GM12878 (cell line): ENCODE measurements at regions not wholly inside any gene's neighbourhood (a gene's known extent, or its start where the extent isn't known, plus 50 kb on each side); places are given as distances from the start of the nearest gene placed in this dataset.
A peak's percentile ranks its signal among the peaks of the same experiment; 100 is the strongest.

Source experiments
- ATAC-seq: fragments of 200-7000 bp; cut with Tn5 transposase; 3 replicates; pipeline ENCODE4 v1.9.1; 2020; ENCODE audit warnings: mild to moderate bottlenecking, moderate library complexity
- BruUV-seq: library from RNA; stranded (reverse); fragments of 400-500 nt; replicated peaks from 2 replicates; lab custom pipeline; 2021; lab: Mats Ljungman, UMichigan
- CTCF ChIA-PET: fragments of 300-600 bp; sonication (Branson Sonifier 250); formaldehyde crosslinking; extraction: SDS; loops from one replicate; lab custom pipeline; 2021; ENCODE audit warnings: inconsistent platforms; lab: Yijun Ruan, JAX
- POLR2A ChIA-PET: fragments of 350-600 bp; formaldehyde crosslinking; extraction: SDS; loops from one replicate; lab custom pipeline; 2021; ENCODE audit warnings: inconsistent platforms; lab: Charles Lee
- RAD21 ChIA-PET: fragments of 300-600 bp; sonication (Branson Sonifier 250); formaldehyde crosslinking; loops from one replicate; lab custom pipeline; 2023; ENCODE audit warnings: antibody characterized with exemption; ENCODE audit not compliant: unreplicated experiment; lab: Charles Lee
- SMC1A ChIA-PET: fragments of 300-600 bp; sonication (Branson Sonifier 250); formaldehyde crosslinking; loops from one replicate; lab custom pipeline; 2023; ENCODE audit not compliant: unreplicated experiment, uncharacterized antibody; lab: Charles Lee
- DNase-seq: peaks from one replicate; pipeline ENCODE4 v3.0.0-alpha.2; 2011; ENCODE audit warnings: low read depth, low spot score
- FAIRE-seq: peaks from 3 replicates; lab custom pipeline; 2011; peaks lifted over from hg19 to GRCh38; lab: Jason Lieb, UNC
- H2AFZ ChIP-seq: 2 replicates; pipeline ENCODE4 v1.6.0; 2011; ENCODE audit warnings: low read depth, low read length, control low read depth; ENCODE audit not compliant: control insufficient read depth
- H3K27ac ChIP-seq: 2 replicates; pipeline ENCODE4 v1.5.1; 2011; ENCODE audit warnings: control low read depth; ENCODE audit not compliant: control insufficient read depth, insufficient read depth
- H3K27me3 ChIP-seq, 2 experiments: replicated peaks in 1 of 2; 2 replicates each; pipeline versions ENCODE4 v1.6.0 to v1.6.1; 2011; ENCODE audit warnings: low read length in 1 of 2; ENCODE audit not compliant: control insufficient read depth in 2 of 2, insufficient read depth in 2 of 2
- H3K36me3 ChIP-seq, 2 experiments: 2 replicates each; pipeline ENCODE4 v1.5.1; 2011; ENCODE audit warnings: low read length in 1 of 2; ENCODE audit not compliant: control insufficient read depth in 2 of 2, insufficient read depth in 2 of 2
- H3K4me1 ChIP-seq: 2 replicates; pipeline ENCODE4 v1.6.1; 2011; ENCODE audit warnings: mild to moderate bottlenecking, low read length, moderate library complexity, mixed read lengths; ENCODE audit not compliant: control insufficient read depth, insufficient read depth
- H3K4me2 ChIP-seq: 2 replicates; pipeline ENCODE4 v1.6.0; 2011; ENCODE audit warnings: control low read depth; ENCODE audit not compliant: control insufficient read depth, insufficient read depth
- H3K4me3 ChIP-seq: fragments of 200-600 bp; sonication (generic); 2 replicates; pipeline ENCODE4 v1.5.1; 2016
- H3K79me2 ChIP-seq: 2 replicates; pipeline ENCODE4 v1.6.0; 2011; ENCODE audit warnings: low read length; ENCODE audit not compliant: control insufficient read depth, insufficient read depth
- H3K9ac ChIP-seq: 2 replicates; pipeline ENCODE4 v1.8.0; 2011; ENCODE audit warnings: low read length, control low read depth, mixed read lengths; ENCODE audit not compliant: control insufficient read depth, insufficient read depth
- H3K9me3 ChIP-seq: replicated peaks from 3 replicates; pipeline ENCODE4 v1.5.1; 2011; ENCODE audit warnings: mild to moderate bottlenecking, low read length; ENCODE audit not compliant: control insufficient read depth, insufficient read depth
- H4K20me1 ChIP-seq: 2 replicates; pipeline ENCODE4 v1.6.0; 2011; ENCODE audit not compliant: control insufficient read depth, insufficient read depth
- EED ChIP-seq: sonication (generic); IDR thresholded peaks from 2 replicates; pipeline ENCODE4 v1.6.1; 2016; ENCODE audit warnings: antibody characterized with exemption, low read depth
- IKZF1 ChIP-seq: fragments of 450-650 bp; conservative IDR thresholded peaks from 2 replicates; pipeline ENCODE4 v1.6.1; 2017; ENCODE audit warnings: antibody characterized with exemption, mild to moderate bottlenecking
- MEF2A ChIP-seq: IDR thresholded peaks from 2 replicates; pipeline ENCODE4 v1.6.1; 2011; ENCODE audit warnings: low read depth, mild to moderate bottlenecking, low read length, moderate library complexity; ENCODE audit not compliant: insufficient read depth
- NR2C1 ChIP-seq: fragments of 450-650 bp; IDR thresholded peaks from 2 replicates; pipeline ENCODE4 v1.6.1; 2017; ENCODE audit warnings: antibody characterized with exemption, mild to moderate bottlenecking, moderate library complexity
- PAX5 ChIP-seq: IDR thresholded peaks from 2 replicates; pipeline ENCODE4 v1.6.1; 2011; ENCODE audit warnings: low read depth, low read length, borderline replicate concordance
- RAD21 ChIP-seq: IDR thresholded peaks from 2 replicates; pipeline ENCODE4 v1.6.1; 2011; ENCODE audit warnings: mild to moderate bottlenecking, low read depth, low read length, moderate library complexity; ENCODE audit not compliant: insufficient read depth
- SMC3 ChIP-seq: IDR thresholded peaks from 2 replicates; pipeline ENCODE4 v1.6.1; 2011; ENCODE audit warnings: low read length, improper control_type of control experiment, borderline replicate concordance
- ZBTB4 ChIP-seq: fragments of 450-650 bp; formaldehyde crosslinking; IDR thresholded peaks from 2 replicates; pipeline ENCODE4 v1.4.0; 2022; ENCODE audit warnings: mild to moderate bottlenecking, moderate library complexity
- ZZZ3 ChIP-seq: IDR thresholded peaks from 2 replicates; pipeline ENCODE4 v1.6.1; 2011; ENCODE audit warnings: low read depth; ENCODE audit not compliant: control insufficient read depth, insufficient read length
- WGBS: methylation state at CpG from one replicate; pipeline ENCODE4 v1.1.6; 2016; ENCODE audit warnings: low lambda C conversion rate; ENCODE audit not compliant: insufficient replicate concordance, insufficient coverage; ENCODE audit errors: missing lambda C conversion rate; 5-methylcytosine and 5-hydroxymethylcytosine counted together
- in situ Hi-C: fragments of 300-500 bp; cut with MboI; formaldehyde crosslinking; loops from 9 replicates; pipeline ENCODE4 v1.14.3; 2018; ENCODE audit warnings: mixed read lengths
- intact Hi-C: fragments of 100-400 bp; cut with micrococcal nuclease; formaldehyde crosslinking; loops from one replicate; pipeline ENCODE4 v1.14.2; 2022; ENCODE audit not compliant: unreplicated experiment

- TF ChIP-seq ZZZ3, result peak; percentile 54
- no peak for TF ChIP-seq MEF2A
- Histone ChIP-seq H2AFZ (no peak overlapping the region), H3K4me1 (no peaks in the 10 kb centered on the region; the same call in 1 of the 2 replicates), H3K36me3 (no peaks in the 10 kb centered on the region), H3K27me3 (no peaks in the 10 kb centered on the region), H3K4me2 (no peak overlapping the region), H3K9ac (no peak overlapping the region), H3K4me3 (no peak overlapping the region), H3K27ac (no peak overlapping the region), H3K9me3 (no peaks in the 10 kb centered on the region; the same call in 2 of the 3 replicates), H4K20me1 (no peaks in the 10 kb centered on the region), H3K79me2 (no peaks in the 10 kb centered on the region)
- no peak for ATAC-seq
- no peak for DNase-seq
- no peak for FAIRE-seq
- RAD21 ChIA-PET, result interaction anchor here (0.7 to 11.5 kb wide), 29 partner anchors 8 to 1279 kb away, joined by 3 to 407 read pairs (median 3); no protein-coding TSS in a partner anchor
- 29% methylated on average over 12 of the region's 13 CpGs for WGBS
- POLR2A ChIA-PET, result interaction anchor here (0.6 to 1.3 kb wide), 3 partner anchors 17 to 64 kb away, joined by 3 to 4 read pairs (median 3); no protein-coding TSS in a partner anchor
- in situ Hi-C loops, result loop anchor here (25.0 kb wide), 1 partner anchor 1125 kb away; the partner anchor contains the start of gene BCL11B
- CTCF ChIA-PET, result interaction anchor here (0.5 to 10.8 kb wide), 26 partner anchors 17 to 1155 kb away, joined by 3 to 158 read pairs (median 4); no protein-coding TSS in a partner anchor
- intact Hi-C loops, result loop anchor here (2.0 kb wide), 1 partner anchor 1129 kb away; no protein-coding TSS in a partner anchor
- SMC1A ChIA-PET, result interaction anchor here (0.5 to 18.4 kb wide), 25 partner anchors 8 to 1279 kb away, joined by 3 to 461 read pairs (median 4); no protein-coding TSS in a partner anchor
- BruUV-seq, result no TSS peak
Measured at GRCh38 chr14:98137131-98138025, 1134.6 kb downstream of the BCL11B start.

GRCh38 chr14:98138666-98139065 is 1133.3 kb downstream of the BCL11B start:
- Histone ChIP-seq H3K27me3 (no peaks in the 10 kb centered on the region), H3K27ac (no peak overlapping the region), H4K20me1 (no peaks in the 10 kb centered on the region), H3K4me3 (no peak overlapping the region), H3K4me2 (no peak overlapping the region), H3K36me3 (no peaks in the 10 kb centered on the region), H2AFZ (no peak overlapping the region), H3K9ac (no peak overlapping the region), H3K79me2 (no peaks in the 10 kb centered on the region), H3K9me3 (no peaks in the 10 kb centered on the region; the same call in 2 of the 3 replicates), H3K4me1 (no peaks in the 10 kb centered on the region; the same call in 1 of the 2 replicates)
- in situ Hi-C loops (loop anchor here (25.0 kb wide), 1 partner anchor 1124 kb away; the partner anchor contains the start of gene BCL11B), intact Hi-C loops (loop anchor here (2.0 kb wide), 1 partner anchor 1128 kb away; no protein-coding TSS in a partner anchor)
- ChIA-PET RAD21 (interaction anchor here (0.6 to 11.5 kb wide), 23 partner anchors 9 to 1126 kb away, joined by 3 to 407 read pairs (median 4); no protein-coding TSS in a partner anchor), SMC1A (interaction anchor here (0.6 to 18.4 kb wide), 27 partner anchors 9 to 1276 kb away, joined by 3 to 461 read pairs (median 6); no protein-coding TSS in a partner anchor), CTCF (interaction anchor here (0.6 to 10.8 kb wide), 26 partner anchors 10 to 1277 kb away, joined by 3 to 158 read pairs (median 5); no protein-coding TSS in a partner anchor), POLR2A (interaction anchor here (0.7 to 2.5 kb wide), 4 partner anchors 58 to 88 kb away, joined by 3 to 16 read pairs (median 9); no protein-coding TSS in a partner anchor)
- no TSS peak for BruUV-seq
- ATAC-seq (peak; percentile 72), FAIRE-seq (no peak), DNase-seq (no peak)
- WGBS, result 2% methylated on average over 6 of the region's 6 CpGs
- TF ChIP-seq PAX5 (0 out of 2 replicates have a peak, but pooled peaks have one; percentile 37), NR2C1 (no peak), SMC3 (peak; percentile 43; the same call in 1 of the 2 replicates), RAD21 (peak; percentile 88), EED (peak; percentile 65), IKZF1 (peak; percentile 43; the same call in 1 of the 2 replicates), ZBTB4 (CRISPR knock-in tag) (no peak)
